WTC11 (cell line): ENCODE measurements at regions not wholly inside any gene's neighbourhood (a gene's known extent, or its start where the extent isn't known, plus 50 kb on each side); places are given as distances from the start of the nearest gene placed in this dataset.

Experiments
- ATAC-seq: fragments of 200-7000 bp; cut with Tn5 transposase; 2 replicates; pipeline ENCODE4 v1.10.0; 2021; ENCODE audit warnings: mild to moderate bottlenecking, moderate library complexity
- CTCF ChIA-PET: fragments of 300-600 bp; sonication (Branson Sonifier 250); formaldehyde crosslinking; loops from one replicate; lab custom pipeline; 2021; ENCODE audit warnings: antibody characterized with exemption; lab: Charles Lee
- POLR2A ChIA-PET: fragments of 350-600 bp; sonication (Branson Sonifier 250); formaldehyde crosslinking; loops from one replicate; lab custom pipeline; 2021; ENCODE audit warnings: antibody characterized with exemption; lab: Charles Lee
- DNase-seq: peaks from one replicate; pipeline ENCODE4 v3.0.0; 2021; ENCODE audit warnings: low spot score
- H3K27ac Mint-ChIP-seq: 2 replicates; pipeline ENCODE4 v1.8.0; 2021; ENCODE audit warnings: mixed read lengths
- H3K27me3 Mint-ChIP-seq: 2 replicates; pipeline ENCODE4 v1.8.0; 2021; ENCODE audit warnings: low read depth, mild to moderate bottlenecking, moderate library complexity, mixed read lengths
- H3K36me3 Mint-ChIP-seq: 2 replicates; pipeline ENCODE4 v1.8.0; 2021; ENCODE audit warnings: mixed read lengths
- H3K4me1 Mint-ChIP-seq: 2 replicates; pipeline ENCODE4 v1.8.0; 2022; ENCODE audit warnings: mixed read lengths
- H3K4me3 Mint-ChIP-seq: 2 replicates; pipeline ENCODE4 v1.8.0; 2021; ENCODE audit warnings: mild to moderate bottlenecking, moderate library complexity, mixed read lengths
- H3K9me3 Mint-ChIP-seq: 2 replicates; pipeline ENCODE4 v1.8.0; 2021; ENCODE audit warnings: mixed read lengths
- ATF2 ChIP-seq: sonication (generic); formaldehyde crosslinking; IDR thresholded peaks from 2 replicates; pipeline ENCODE4 v1.8.1; 2022; ENCODE audit warnings: low read depth, missing genetic modification reagents, borderline replicate concordance
- ATF3 ChIP-seq: sonication (generic); formaldehyde crosslinking; conservative IDR thresholded peaks from 2 replicates; pipeline ENCODE4 v1.8.1; 2022; ENCODE audit warnings: mild to moderate bottlenecking, missing genetic modification reagents
- E2F5 ChIP-seq: sonication (generic); formaldehyde crosslinking; IDR thresholded peaks from 2 replicates; pipeline ENCODE4 v1.8.1; 2022; ENCODE audit warnings: mild to moderate bottlenecking, moderate library complexity, missing genetic modification reagents
- EMX1 ChIP-seq: fragments of 250-450 bp; sonication (Bioruptor Pico); IDR thresholded peaks from 2 replicates; pipeline ENCODE4 v1.8.0; 2021; ENCODE audit warnings: mild to moderate bottlenecking
- FOXP4 ChIP-seq: sonication (generic); formaldehyde crosslinking; IDR thresholded peaks from 2 replicates; pipeline ENCODE4 v1.8.0; 2022; ENCODE audit warnings: mild to moderate bottlenecking, missing genetic modification reagents
- MAX ChIP-seq: sonication (generic); formaldehyde crosslinking; IDR thresholded peaks from 2 replicates; pipeline ENCODE4 v1.8.0; 2022; ENCODE audit warnings: mild to moderate bottlenecking, missing genetic modification reagents
- MLX ChIP-seq: sonication (generic); formaldehyde crosslinking; IDR thresholded peaks from 2 replicates; pipeline ENCODE4 v1.8.1; 2023; ENCODE audit warnings: mild to moderate bottlenecking, missing genetic modification reagents, moderate library complexity
- MYBL2 ChIP-seq: sonication (generic); formaldehyde crosslinking; IDR thresholded peaks from 2 replicates; pipeline ENCODE4 v1.8.1; 2023; ENCODE audit warnings: mild to moderate bottlenecking, moderate library complexity, missing genetic modification reagents
- NR3C1 ChIP-seq: sonication (generic); formaldehyde crosslinking; conservative IDR thresholded peaks from 2 replicates; pipeline ENCODE4 v1.8.1; 2023; ENCODE audit warnings: low read depth, mild to moderate bottlenecking, missing genetic modification reagents
- PRDM15 ChIP-seq: sonication (generic); formaldehyde crosslinking; IDR thresholded peaks from 2 replicates; pipeline ENCODE4 v1.8.0; 2022; ENCODE audit warnings: missing genetic modification reagents
- USF2 ChIP-seq: sonication (generic); formaldehyde crosslinking; IDR thresholded peaks from 2 replicates; pipeline ENCODE4 v1.8.1; 2023; ENCODE audit warnings: mild to moderate bottlenecking, missing genetic modification reagents, moderate library complexity
- ZMAT4 ChIP-seq: fragments of 250-450 bp; sonication (Bioruptor Pico); IDR thresholded peaks from 2 replicates; pipeline ENCODE4 v1.9.0; 2021; ENCODE audit warnings: mild to moderate bottlenecking
- ZNF281 ChIP-seq: sonication (generic); formaldehyde crosslinking; IDR thresholded peaks from 2 replicates; pipeline ENCODE4 v1.8.0; 2023; ENCODE audit warnings: mild to moderate bottlenecking, missing genetic modification reagents
- ZNF423 ChIP-seq: fragments of 250-450 bp; sonication (Bioruptor Pico); IDR thresholded peaks from 2 replicates; pipeline ENCODE4 v2.1.2; 2022; ENCODE audit warnings: mild to moderate bottlenecking, moderate library complexity

GRCh38 chr5:56429110-56429561 lies 196.0 kb upstream of the ANKRD55 start:
- H3K36me3 Mint-ChIP-seq = no peaks in the 10 kb centered on the region
- peaks cover 4% of the 10 kb centered on the region; the same call in 1 of the 2 replicates for H3K4me1 Mint-ChIP-seq
- H3K27me3 Mint-ChIP-seq = no peaks in the 10 kb centered on the region
- ChIA-PET CTCF (no interaction called here), POLR2A (no interaction called here)
- H3K4me3 Mint-ChIP-seq = no peak overlapping the region
- ATAC-seq (no peak; the same call in 1 of the 2 replicates), DNase-seq (no peak)
- H3K9me3 Mint-ChIP-seq = peaks cover 15% of the 10 kb centered on the region
- no peak overlapping the region for H3K27ac Mint-ChIP-seq
- TF ChIP-seq E2F5 = no peak
- TF ChIP-seq ATF2 (CRISPR knock-in tag) = no peak
- TF ChIP-seq PRDM15 (CRISPR knock-in tag) = no peak
- TF ChIP-seq MAX (CRISPR knock-in tag) = no peak
- TF ChIP-seq NR3C1 = no peak
- TF ChIP-seq FOXP4 (CRISPR knock-in tag) = no peak
- TF ChIP-seq USF2 (CRISPR knock-in tag) = no peak
- no peak for TF ChIP-seq ZNF281 (CRISPR knock-in tag)
- TF ChIP-seq MYBL2 (CRISPR knock-in tag) = no peak
- no peak for TF ChIP-seq MLX (CRISPR knock-in tag)
- TF ChIP-seq ZMAT4 (CRISPR knock-in tag) = no peak
- no peak for TF ChIP-seq ATF3 (CRISPR knock-in tag)
- TF ChIP-seq EMX1 = no peak
- TF ChIP-seq ZNF423 (CRISPR knock-in tag) = no peak
